H1 (cell line): ENCODE measurements at regions not wholly inside any gene's neighbourhood (a gene's known extent, or its start where the extent isn't known, plus 50 kb on each side); places are given as distances from the start of the nearest gene placed in this dataset.

ENCODE experiments used
- CTCF ChIA-PET: fragments of 300-600 bp; sonication (Branson Sonifier 250); formaldehyde crosslinking; loops from one replicate; lab custom pipeline; 2021; ENCODE audit not compliant: partially characterized antibody; lab: Charles Lee
- POLR2A ChIA-PET: fragments of 300-600 bp; sonication (Branson Sonifier 250); formaldehyde crosslinking; loops from one replicate; lab custom pipeline; 2021; ENCODE audit warnings: inconsistent platforms; ENCODE audit not compliant: partially characterized antibody; lab: Charles Lee
- DNase-seq, 2 experiments: peaks; one replicate each; pipeline versions ENCODE4 v3.0.0 to v3.0.0-alpha.2; 2010 to 2022; ENCODE audit warnings: low spot score in 2 of 2, low read depth in 1 of 2, mixed read lengths in 1 of 2
- FAIRE-seq: peaks from 2 replicates; lab custom pipeline; 2011; peaks lifted over from hg19 to GRCh38; lab: Jason Lieb, UNC
- H2AFZ ChIP-seq: 2 replicates; pipeline ENCODE4 v1.8.1; 2012; ENCODE audit warnings: low read length, inconsistent platforms
- H2AK5ac ChIP-seq: 2 replicates; pipeline ENCODE4 v1.6.1; 2013; ENCODE audit warnings: low read depth, low read length
- H2BK120ac ChIP-seq: replicated peaks from 2 replicates; pipeline ENCODE3; 2013; ENCODE audit warnings: low read depth, low read length, inconsistent platforms
- H2BK12ac ChIP-seq: 2 replicates; pipeline ENCODE4 v1.6.1; 2013; ENCODE audit warnings: low read depth, low read length
- H2BK15ac ChIP-seq: 2 replicates; pipeline ENCODE4 v1.6.1; 2013; ENCODE audit warnings: low read length
- H2BK20ac ChIP-seq: 2 replicates; pipeline ENCODE4 v1.6.1; 2013; ENCODE audit warnings: low read length
- H2BK5ac ChIP-seq: 2 replicates; pipeline ENCODE4 v1.6.1; 2013; ENCODE audit warnings: low read depth, low read length
- H3K14ac ChIP-seq: 2 replicates; pipeline ENCODE4 v1.6.1; 2013; ENCODE audit warnings: inconsistent platforms; ENCODE audit not compliant: insufficient read length
- H3K18ac ChIP-seq: 2 replicates; pipeline ENCODE4 v1.6.1; 2013; ENCODE audit warnings: low read length; ENCODE audit errors: extremely low read depth
- H3K23ac ChIP-seq: 2 replicates; pipeline ENCODE4 v1.6.1; 2013; ENCODE audit warnings: inconsistent platforms; ENCODE audit not compliant: insufficient read length
- H3K23me2 ChIP-seq: 2 replicates; pipeline ENCODE4 v1.6.1; 2013; ENCODE audit warnings: low read depth, low read length
- H3K27ac ChIP-seq: 2 replicates; pipeline ENCODE4 v1.6.1; 2011; ENCODE audit warnings: low read depth, low read length, inconsistent platforms
- H3K27me3 ChIP-seq, 4 experiments: replicated peaks in 1 of 4; 1 replicate in 1 of 4; 2 replicates in 3 of 4; pipeline versions ENCODE4 v1.6.1 to v1.8.1; 2011 to 2013; ENCODE audit warnings: low read length in 3 of 4, mild to moderate bottlenecking in 3 of 4, inconsistent platforms in 2 of 4, mixed read lengths in 2 of 4, moderate library complexity in 1 of 4; ENCODE audit not compliant: control insufficient read depth in 3 of 4, insufficient read depth in 3 of 4; ENCODE audit errors: extremely low read depth in 1 of 4
- H3K36me3 ChIP-seq, 4 experiments: 2 replicates each; pipeline versions ENCODE4 v1.6.1 to v1.8.1; 2011 to 2013; ENCODE audit warnings: mild to moderate bottlenecking in 4 of 4, low read length in 3 of 4, moderate library complexity in 2 of 4, control low read depth in 1 of 4, inconsistent platforms in 1 of 4; ENCODE audit not compliant: insufficient read depth in 4 of 4, control insufficient read depth in 2 of 4
- H3K4ac ChIP-seq: replicated peaks from 2 replicates; pipeline ENCODE3; 2013; ENCODE audit warnings: low read length, low read depth, mixed read lengths, inconsistent platforms; ENCODE audit not compliant: insufficient read length
- H3K4me1 ChIP-seq, 4 experiments: replicated peaks in 1 of 4; 1 replicate in 1 of 4; 2 replicates in 3 of 4; pipeline versions ENCODE4 v1.6.1 to v1.8.1; 2011 to 2013; ENCODE audit warnings: low read length in 3 of 4, inconsistent platforms in 2 of 4, mixed read lengths in 1 of 4; ENCODE audit not compliant: insufficient read depth in 4 of 4, control insufficient read depth in 3 of 4
- H3K4me2 ChIP-seq, 2 experiments: 2 replicates each; pipeline versions ENCODE4 v1.6.1 to v1.8.1; 2011 to 2013; ENCODE audit warnings: low read depth in 2 of 2, low read length in 2 of 2, control low read depth in 1 of 2, inconsistent platforms in 1 of 2, mild to moderate bottlenecking in 1 of 2; ENCODE audit not compliant: insufficient read depth in 1 of 2
- H3K4me3 ChIP-seq, 4 experiments: fragments of 200-600, 300-600 bp in 1 of 4; sonication (generic), shearing (Covaris generic), sonication (Bioruptor Twin) in 1 of 4; 2 replicates each; pipeline versions ENCODE4 v1.5.1 to v1.8.1; 2011 to 2016; ENCODE audit warnings: low read length in 4 of 4, low read depth in 3 of 4, control low read depth in 2 of 4, inconsistent platforms in 2 of 4, mild to moderate bottlenecking in 2 of 4, mixed read lengths in 1 of 4, moderate library complexity in 1 of 4; ENCODE audit not compliant: insufficient read depth in 2 of 4; ENCODE audit errors: extremely low read depth in 1 of 4
- H3K56ac ChIP-seq: replicated peaks from 2 replicates; pipeline ENCODE3; 2013; ENCODE audit warnings: low read depth, mild to moderate bottlenecking, mixed read lengths, low read length, inconsistent platforms; ENCODE audit not compliant: insufficient read length
- H3K79me1 ChIP-seq: 2 replicates; pipeline ENCODE4 v1.6.1; 2013; ENCODE audit warnings: low read depth, low read length, control low read depth
- H3K79me2 ChIP-seq, 2 experiments: 2 replicates each; pipeline versions ENCODE4 v1.6.1 to v1.8.1; 2012 to 2013; ENCODE audit warnings: low read length in 2 of 2, mild to moderate bottlenecking in 2 of 2, inconsistent platforms in 1 of 2; ENCODE audit not compliant: insufficient read depth in 2 of 2, control insufficient read depth in 1 of 2
- H3K9ac ChIP-seq, 4 experiments: replicated peaks in 1 of 4; 1 replicate in 1 of 4; 2 replicates in 3 of 4; pipeline versions ENCODE4 v1.6.1 to v1.8.1; 2011 to 2013; ENCODE audit warnings: low read depth in 3 of 4, low read length in 3 of 4, control low read depth in 2 of 4, mild to moderate bottlenecking in 2 of 4, moderate library complexity in 2 of 4, inconsistent platforms in 1 of 4; ENCODE audit errors: extremely low read depth in 1 of 4
- H3K9me3 ChIP-seq, 2 experiments: 2 replicates each; pipeline versions ENCODE4 v1.6.1 to v1.8.1; 2012 to 2013; ENCODE audit warnings: mild to moderate bottlenecking in 2 of 2, moderate library complexity in 2 of 2, control low read depth in 1 of 2, inconsistent platforms in 1 of 2, low read depth in 1 of 2, low read length in 1 of 2, mixed read lengths in 1 of 2; ENCODE audit not compliant: insufficient read depth in 2 of 2
- H4K20me1 ChIP-seq, 2 experiments: replicated peaks in 1 of 2; 2 replicates each; pipeline versions ENCODE3 to v1.8.1; 2011 to 2013; ENCODE audit warnings: inconsistent platforms in 2 of 2, low read length in 2 of 2, mild to moderate bottlenecking in 1 of 2; ENCODE audit not compliant: insufficient read depth in 2 of 2, control insufficient read depth in 1 of 2
- H4K5ac ChIP-seq: 2 replicates; pipeline ENCODE4 v1.6.1; 2013; ENCODE audit warnings: low read length, low read depth, mixed read lengths, inconsistent platforms; ENCODE audit not compliant: insufficient read length
- H4K8ac ChIP-seq: 2 replicates; pipeline ENCODE4 v1.8.0; 2013; ENCODE audit warnings: mild to moderate bottlenecking, moderate library complexity, low read length, inconsistent platforms; ENCODE audit not compliant: insufficient read depth; ENCODE audit errors: extremely low read depth
- H4K91ac ChIP-seq: replicated peaks from 2 replicates; pipeline ENCODE3; 2013; ENCODE audit warnings: low read length, mixed read lengths, inconsistent platforms; ENCODE audit not compliant: insufficient read length
- ATF2 ChIP-seq: IDR thresholded peaks from 2 replicates; pipeline ENCODE4 v1.6.1; 2012; ENCODE audit warnings: low read length, inconsistent platforms
- EZH2 ChIP-seq: fragments of 200-600 bp; sonication (generic); IDR thresholded peaks from 2 replicates; pipeline ENCODE4 v1.7.1; 2012; ENCODE audit warnings: low read depth, mild to moderate bottlenecking, moderate library complexity, low read length, inconsistent platforms; ENCODE audit not compliant: severe bottlenecking
- SIN3A ChIP-seq, 2 experiments: IDR thresholded peaks in 1 of 2; conservative IDR thresholded peaks in 1 of 2; 2 replicates each; pipeline ENCODE4 v1.6.1; 2011 to 2012; ENCODE audit warnings: low read length in 2 of 2, improper control_type of control experiment in 1 of 2, low read depth in 1 of 2, mild to moderate bottlenecking in 1 of 2
- WGBS, 2 experiments: shearing (Covaris generic) in 1 of 2; methylation state at CpG; one replicate each; pipeline versions ENCODE4 v1.1.6 to v1.1.7; 2013 to 2015; ENCODE audit warnings: low lambda C conversion rate in 2 of 2, mixed read lengths in 2 of 2, inconsistent platforms in 1 of 2, low coverage in 1 of 2, missing lambda C conversion rate in 1 of 2; ENCODE audit not compliant: insufficient replicate concordance in 2 of 2, insufficient coverage in 1 of 2, insufficient read length in 1 of 2; ENCODE audit errors: extremely low coverage in 1 of 2, missing lambda C conversion rate in 1 of 2; 5-methylcytosine and 5-hydroxymethylcytosine counted together
- TF ChIP-seq, protein P1 (sequence below): IDR thresholded peaks from 2 replicates; pipeline ENCODE4 v1.6.1; 2011; ENCODE audit warnings: low read depth, mild to moderate bottlenecking, low read length; ENCODE audit not compliant: insufficient read depth

- no peaks in the 10 kb centered on the region for H3K79me2 ChIP-seq
- no peak overlapping the region for H2BK120ac ChIP-seq
- H3K18ac ChIP-seq: no peak overlapping the region
- no peak overlapping the region for H4K8ac ChIP-seq
- H3K23ac ChIP-seq: no peak overlapping the region
- CTCF ChIA-PET: interaction anchor here (0.5 to 1.4 kb wide), 7 partner anchors 14 to 333 kb away, joined by 3 to 4 read pairs (median 3); no protein-coding TSS in a partner anchor
- H4K91ac ChIP-seq: no peak overlapping the region
- H3K23me2 ChIP-seq: no peaks in the 10 kb centered on the region
- no peaks in the 10 kb centered on the region for H3K36me3 ChIP-seq
- H3K4ac ChIP-seq: no peak overlapping the region
- POLR2A ChIA-PET: no interaction called here
- H2BK5ac ChIP-seq: no peak overlapping the region
- H3K4me2 ChIP-seq: no peak overlapping the region
- no peak overlapping the region for H3K27ac ChIP-seq
- H3K4me1 ChIP-seq: peaks cover 0 to 3% (median 0%) of the 10 kb centered on the region in 4 experiments; a peak in 3 of 7 replicates
- H2AFZ ChIP-seq: no peak overlapping the region
- H4K20me1 ChIP-seq: no peaks in the 10 kb centered on the region
- H2BK12ac ChIP-seq: no peak overlapping the region
- H3K56ac ChIP-seq: no peak overlapping the region
- no peak overlapping the region for H3K9ac ChIP-seq
- DNase-seq: no peak
- no peak overlapping the region for H2BK15ac ChIP-seq
- no peaks in the 10 kb centered on the region for H3K79me1 ChIP-seq
- H3K27me3 ChIP-seq: peaks cover 0 to 2% (median 0%) of the 10 kb centered on the region in 4 experiments; a peak in 2 of 7 replicates
- TF ChIP-seq, protein P1, sequence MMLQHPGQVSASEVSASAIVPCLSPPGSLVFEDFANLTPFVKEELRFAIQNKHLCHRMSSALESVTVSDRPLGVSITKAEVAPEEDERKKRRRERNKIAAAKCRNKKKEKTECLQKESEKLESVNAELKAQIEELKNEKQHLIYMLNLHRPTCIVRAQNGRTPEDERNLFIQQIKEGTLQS: no peak
- no peak for TF ChIP-seq ATF2
- TF ChIP-seq EZH2: no peak
- TF ChIP-seq SIN3A (conservative IDR thresholded peaks at IDR 0.05 in 1 of 2, IDR thresholded peaks at IDR 0.05 in 1 of 2; ENCODE audit: low read depth in 1 of 2, low read length in 2 of 2): no peak
- TF ChIP-seq, all 59 proteins: peak for 0
- Histone ChIP-seq H4K5ac (no peak overlapping the region), H2BK20ac (no peak overlapping the region), H3K14ac (no peak overlapping the region), H3K9me3 (peaks cover 0 to 6% of the 10 kb centered on the region in 2 experiments; a peak in 1 of 4 replicates), H2AK5ac (no peak overlapping the region), H3K4me3 (no peak overlapping the region)
- WGBS, 2 experiments: 77% methylated on average over 4 of the region's 4 CpGs; no CpG with 5 or more reads in 1 of the 2 experiments
- no peak for FAIRE-seq
Observed at GRCh38 chr16:86376837-86377236, 133.5 kb upstream of the FOXF1 start.
